Caco-2 (cell line): ENCODE measurements at regions not wholly inside any gene's neighbourhood (a gene's known extent, or its start where the extent isn't known, plus 50 kb on each side); places are given as distances from the start of the nearest gene placed in this dataset.

Source experiments
- BruUV-seq: library from RNA; stranded (reverse); fragments of 400-500 nt; replicated peaks from 2 replicates; lab custom pipeline; 2021; lab: Mats Ljungman, UMichigan
- CTCF ChIA-PET: fragments of 300-600 bp; sonication (Branson Sonifier 250); formaldehyde crosslinking; loops from one replicate; lab custom pipeline; 2022; ENCODE audit warnings: antibody characterized with exemption; lab: Charles Lee
- POLR2A ChIA-PET: fragments of 300-600 bp; sonication (Branson Sonifier 250); formaldehyde crosslinking; loops from one replicate; lab custom pipeline; 2022; ENCODE audit warnings: antibody characterized with exemption; lab: Charles Lee
- DNase-seq, 2 experiments: peaks; one replicate each; pipeline versions ENCODE4 v3.0.0 to v3.0.0-alpha.2; 2020 to 2022
- H3K27me3 ChIP-seq: replicated peaks from 2 replicates; pipeline ENCODE4 v1.6.0; 2011; ENCODE audit warnings: low read length; ENCODE audit not compliant: control insufficient read depth, insufficient read depth
- H3K36me3 ChIP-seq: 2 replicates; pipeline ENCODE4 v1.5.1; 2011; ENCODE audit warnings: low read length; ENCODE audit not compliant: control insufficient read depth, insufficient read depth
- H3K4me1 ChIP-seq: fragments of 250-450 bp; sonication (Bioruptor Pico); 2 replicates; pipeline ENCODE4 v1.5.1; 2020; ENCODE audit warnings: mild to moderate bottlenecking
- H3K4me3 ChIP-seq: 2 replicates; pipeline ENCODE4 v1.5.1; 2011; ENCODE audit warnings: low read depth, mild to moderate bottlenecking, control low read depth, low read length
- H3K9me3 ChIP-seq: fragments of 250-450 bp; sonication (Bioruptor Pico); 2 replicates; pipeline ENCODE4 v1.5.1; 2020; ENCODE audit warnings: mild to moderate bottlenecking, moderate library complexity
- H3K27ac Mint-ChIP-seq: one replicate; pipeline ENCODE4 v1.8.0; 2022; ENCODE audit warnings: mixed read lengths; ENCODE audit not compliant: unreplicated experiment
- H3K27me3 Mint-ChIP-seq: one replicate; pipeline ENCODE4 v1.8.0; 2022; ENCODE audit warnings: mixed read lengths; ENCODE audit not compliant: insufficient read depth, unreplicated experiment
- H3K36me3 Mint-ChIP-seq: one replicate; pipeline ENCODE4 v1.8.0; 2022; ENCODE audit warnings: mild to moderate bottlenecking, mixed read lengths; ENCODE audit not compliant: insufficient read depth, unreplicated experiment
- H3K4me1 Mint-ChIP-seq: one replicate; pipeline ENCODE4 v1.8.0; 2022; ENCODE audit warnings: low read depth, mixed read lengths; ENCODE audit not compliant: unreplicated experiment
- H3K4me3 Mint-ChIP-seq: one replicate; pipeline ENCODE4 v1.8.0; 2022; ENCODE audit warnings: mild to moderate bottlenecking, moderate library complexity, mixed read lengths; ENCODE audit not compliant: unreplicated experiment
- H3K9me3 Mint-ChIP-seq: one replicate; pipeline ENCODE4 v1.8.0; 2022; ENCODE audit warnings: mixed read lengths; ENCODE audit not compliant: unreplicated experiment
- intact Hi-C: fragments of 100-400 bp; cut with micrococcal nuclease; formaldehyde crosslinking; loops from one replicate; pipeline ENCODE4 v1.10.0; 2022; ENCODE audit not compliant: unreplicated experiment
- TF ChIP-seq, protein P1 (sequence below), 2 experiments: fragments of 200-600 bp in 1 of 2; IDR thresholded peaks; 1 replicate in 1 of 2; 2 replicates in 1 of 2; pipeline versions ENCODE4 v1.5.1 to v1.8.0; 2011 to 2022; ENCODE audit warnings: antibody characterized with exemption in 1 of 2, control low read depth in 1 of 2, inconsistent platforms in 1 of 2, low read depth in 1 of 2, low read length in 1 of 2, mild to moderate bottlenecking in 1 of 2, moderate library complexity in 1 of 2; ENCODE audit not compliant: insufficient read depth in 1 of 2, severe bottlenecking in 1 of 2, unreplicated experiment in 1 of 2

DNA sequence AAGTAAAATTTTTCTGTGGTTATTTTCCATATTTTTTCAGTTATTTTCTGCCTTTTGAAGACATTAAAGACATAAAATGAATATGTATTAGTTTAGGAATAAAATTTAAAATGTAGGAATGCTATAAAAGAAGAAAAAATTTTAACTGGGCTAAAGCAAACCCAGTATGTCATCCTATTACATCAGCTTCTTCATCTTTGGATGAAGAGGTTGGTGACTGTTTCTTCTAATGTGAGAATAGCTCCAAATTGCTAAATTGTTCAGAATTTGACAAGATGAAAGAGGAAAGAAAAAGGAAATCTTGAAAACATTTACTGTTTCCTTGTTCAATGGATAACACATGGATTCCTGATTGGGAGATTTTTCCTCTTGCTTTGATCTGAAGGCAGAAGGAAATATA is 52.7 kb upstream of the PZP start:
- H3K4me1 Mint-ChIP-seq: no peaks in the 10 kb centered on the region
- H3K4me3 ChIP-seq: no peak overlapping the region
- TF ChIP-seq, protein P1, sequence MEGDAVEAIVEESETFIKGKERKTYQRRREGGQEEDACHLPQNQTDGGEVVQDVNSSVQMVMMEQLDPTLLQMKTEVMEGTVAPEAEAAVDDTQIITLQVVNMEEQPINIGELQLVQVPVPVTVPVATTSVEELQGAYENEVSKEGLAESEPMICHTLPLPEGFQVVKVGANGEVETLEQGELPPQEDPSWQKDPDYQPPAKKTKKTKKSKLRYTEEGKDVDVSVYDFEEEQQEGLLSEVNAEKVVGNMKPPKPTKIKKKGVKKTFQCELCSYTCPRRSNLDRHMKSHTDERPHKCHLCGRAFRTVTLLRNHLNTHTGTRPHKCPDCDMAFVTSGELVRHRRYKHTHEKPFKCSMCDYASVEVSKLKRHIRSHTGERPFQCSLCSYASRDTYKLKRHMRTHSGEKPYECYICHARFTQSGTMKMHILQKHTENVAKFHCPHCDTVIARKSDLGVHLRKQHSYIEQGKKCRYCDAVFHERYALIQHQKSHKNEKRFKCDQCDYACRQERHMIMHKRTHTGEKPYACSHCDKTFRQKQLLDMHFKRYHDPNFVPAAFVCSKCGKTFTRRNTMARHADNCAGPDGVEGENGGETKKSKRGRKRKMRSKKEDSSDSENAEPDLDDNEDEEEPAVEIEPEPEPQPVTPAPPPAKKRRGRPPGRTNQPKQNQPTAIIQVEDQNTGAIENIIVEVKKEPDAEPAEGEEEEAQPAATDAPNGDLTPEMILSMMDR (IDR thresholded peaks at IDR 0.05; ENCODE audit: insufficient read depth in 1 of 2, low read depth in 1 of 2, low read length in 1 of 2, severe bottlenecking in 1 of 2, unreplicated experiment in 1 of 2): no peak
- no peaks in the 10 kb centered on the region for H3K36me3 ChIP-seq
- BruUV-seq: no TSS peak
- no peaks in the 10 kb centered on the region for H3K9me3 ChIP-seq
- no peaks in the 10 kb centered on the region for H3K36me3 Mint-ChIP-seq
- intact Hi-C loops: no loop called here
- H3K9me3 Mint-ChIP-seq: no peaks in the 10 kb centered on the region
- no peak overlapping the region for H3K27ac Mint-ChIP-seq
- H3K4me3 Mint-ChIP-seq: no peak overlapping the region
- ChIA-PET CTCF (no interaction called here), POLR2A (no interaction called here)
- H3K4me1 ChIP-seq: no peaks in the 10 kb centered on the region
- DNase-seq: no peak
- peaks cover 20% of the 10 kb centered on the region for H3K27me3 Mint-ChIP-seq
- H3K27me3 ChIP-seq: no peaks in the 10 kb centered on the region

DNA sequence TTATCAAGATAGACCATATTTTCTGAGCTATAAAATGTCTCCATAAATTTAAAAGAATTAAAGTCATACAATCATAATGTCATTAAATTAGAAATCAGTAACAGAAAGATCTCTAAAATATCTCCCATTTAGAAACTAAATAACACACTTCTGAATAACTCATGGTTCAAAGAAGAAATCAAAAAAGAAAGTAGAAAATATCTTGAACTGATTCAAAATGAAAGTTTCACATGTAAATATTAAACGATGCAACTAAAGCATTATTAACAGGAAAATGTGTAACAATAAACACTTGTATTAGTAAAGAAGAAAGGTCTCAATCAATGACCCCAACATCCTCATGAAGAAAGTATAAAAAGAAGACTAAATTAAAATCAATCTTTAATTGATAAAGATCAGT is 50.5 kb upstream of the PZP start:
- Mint-ChIP-seq H3K27ac (no peak overlapping the region), H3K4me1 (no peaks in the 10 kb centered on the region), H3K9me3 (no peaks in the 10 kb centered on the region), H3K36me3 (no peaks in the 10 kb centered on the region), H3K27me3 (peaks cover 14% of the 10 kb centered on the region), H3K4me3 (no peak overlapping the region)
- Histone ChIP-seq H3K4me3 (no peak overlapping the region), H3K9me3 (no peaks in the 10 kb centered on the region), H3K27me3 (no peaks in the 10 kb centered on the region), H3K4me1 (no peaks in the 10 kb centered on the region), H3K36me3 (no peaks in the 10 kb centered on the region)
- CTCF ChIA-PET: no interaction called here
- intact Hi-C loops: no loop called here
- TF ChIP-seq, protein P1 (IDR thresholded peaks at IDR 0.05; ENCODE audit: insufficient read depth in 1 of 2, low read depth in 1 of 2, low read length in 1 of 2, severe bottlenecking in 1 of 2, unreplicated experiment in 1 of 2): no peak
- DNase-seq: no peak
- POLR2A ChIA-PET: no interaction called here
- no TSS peak for BruUV-seq
